Osteocyte (in vitro differentiated cells): ENCODE measurements at regions not wholly inside any gene's neighbourhood (a gene's known extent, or its start where the extent isn't known, plus 50 kb on each side); places are given as distances from the start of the nearest gene placed in this dataset.
"Not testable (repeated sequence)": the region's sequence is repeated elsewhere in the genome, so short reads cannot be mapped to it uniquely, and the experiment has no call there.

Experiments used
- DNase-seq: peaks from one replicate; pipeline ENCODE4 v3.0.0; 2021; ENCODE audit warnings: mixed read lengths; ENCODE audit not compliant: unreplicated experiment; ENCODE audit errors: extremely low spot score
- H3K27ac Mint-ChIP-seq: one replicate; pipeline ENCODE4 v1.8.0; 2021; ENCODE audit warnings: mild to moderate bottlenecking, mixed read lengths; ENCODE audit not compliant: unreplicated experiment
- H3K27me3 Mint-ChIP-seq: one replicate; pipeline ENCODE4 v1.8.0; 2021; ENCODE audit warnings: mixed read lengths; ENCODE audit not compliant: unreplicated experiment
- H3K36me3 Mint-ChIP-seq: one replicate; pipeline ENCODE4 v1.8.0; 2021; ENCODE audit warnings: mixed read lengths; ENCODE audit not compliant: unreplicated experiment
- H3K4me1 Mint-ChIP-seq: one replicate; pipeline ENCODE4 v1.8.0; 2021; ENCODE audit warnings: mixed read lengths; ENCODE audit not compliant: unreplicated experiment
- H3K4me3 Mint-ChIP-seq: one replicate; pipeline ENCODE4 v1.8.0; 2021; ENCODE audit warnings: mild to moderate bottlenecking, moderate library complexity, mixed read lengths; ENCODE audit not compliant: unreplicated experiment
- H3K9me3 Mint-ChIP-seq: one replicate; pipeline ENCODE4 v1.8.0; 2021; ENCODE audit warnings: mixed read lengths; ENCODE audit not compliant: unreplicated experiment
- CTCF ChIP-seq: fragments of 200-600 bp; sonication (generic); IDR thresholded peaks from 2 replicates; pipeline ENCODE4 v1.5.0; 2021; ENCODE audit warnings: antibody characterized with exemption, mild to moderate bottlenecking, moderate library complexity

- Mint-ChIP-seq H3K36me3 (no peaks in the 10 kb centered on the region), H3K27me3 (no peaks in the 10 kb centered on the region), H3K4me1 (peaks cover 9% of the 10 kb centered on the region), H3K9me3 (peaks cover 4% of the 10 kb centered on the region), H3K27ac (no peak overlapping the region), H3K4me3 (no peak overlapping the region)
- DNase-seq: no peak
- no peak for TF ChIP-seq CTCF
Measured at GRCh38 chr14:54258382-54258781, 138.4 kb upstream of the CDKN3 start.

- peaks cover 4% of the 10 kb centered on the region for H3K9me3 Mint-ChIP-seq
- H3K4me1 Mint-ChIP-seq: no peaks in the 10 kb centered on the region
- DNase-seq: no peak
- no peaks in the 10 kb centered on the region for H3K27me3 Mint-ChIP-seq
- H3K27ac Mint-ChIP-seq: no peak overlapping the region
- TF ChIP-seq CTCF: no peak
- H3K4me3 Mint-ChIP-seq: no peak overlapping the region
- H3K36me3 Mint-ChIP-seq: no peaks in the 10 kb centered on the region
Measured at GRCh38 chr14:54259821-54260220, 137.0 kb upstream of the CDKN3 start.

GRCh38 chr14:54261283-54261682 is 135.5 kb upstream of the CDKN3 start:
- no peak for TF ChIP-seq CTCF
- H3K36me3 Mint-ChIP-seq: no peaks in the 10 kb centered on the region
- no peaks in the 10 kb centered on the region for H3K27me3 Mint-ChIP-seq
- no peak for DNase-seq
- H3K27ac Mint-ChIP-seq: no peak overlapping the region
- no peak overlapping the region for H3K4me3 Mint-ChIP-seq
- H3K9me3 Mint-ChIP-seq: peaks cover 4% of the 10 kb centered on the region
- H3K4me1 Mint-ChIP-seq: no peaks in the 10 kb centered on the region

GRCh38 chr14:54266616-54267015 is 130.2 kb upstream of the CDKN3 start:
- not testable (repeated sequence) for H3K27ac Mint-ChIP-seq, H3K4me1 Mint-ChIP-seq, H3K4me3 Mint-ChIP-seq, H3K9me3 Mint-ChIP-seq, DNase-seq, H3K36me3 Mint-ChIP-seq, H3K27me3 Mint-ChIP-seq

- no peak for TF ChIP-seq CTCF
- Mint-ChIP-seq H3K27me3 (no peaks in the 10 kb centered on the region), H3K27ac (no peak overlapping the region), H3K4me1 (no peaks in the 10 kb centered on the region), H3K36me3 (no peaks in the 10 kb centered on the region), H3K9me3 (peaks cover 2% of the 10 kb centered on the region), H3K4me3 (no peak overlapping the region)
- no peak for DNase-seq
Measured at GRCh38 chr14:54267172-54267571, 129.6 kb upstream of the CDKN3 start.

GRCh38 chr14:54275997-54276725 is 120.6 kb upstream of the CDKN3 start:
- Mint-ChIP-seq H3K27me3 (no peaks in the 10 kb centered on the region), H3K4me3 (no peak overlapping the region), H3K36me3 (no peaks in the 10 kb centered on the region), H3K9me3 (no peaks in the 10 kb centered on the region), H3K27ac (no peak overlapping the region), H3K4me1 (peaks cover 2% of the 10 kb centered on the region)
- DNase-seq: no peak
- no peak for TF ChIP-seq CTCF
